NCI-H345 (cell line): ENCODE measurements at regions not wholly inside any gene's neighbourhood (a gene's known extent, or its start where the extent isn't known, plus 50 kb on each side); places are given as distances from the start of the nearest gene placed in this dataset.

ENCODE experiments used
- DNase-seq: peaks from one replicate; lab custom pipeline; 2025; lab: John Stamatoyannopoulos, UW

DNA sequence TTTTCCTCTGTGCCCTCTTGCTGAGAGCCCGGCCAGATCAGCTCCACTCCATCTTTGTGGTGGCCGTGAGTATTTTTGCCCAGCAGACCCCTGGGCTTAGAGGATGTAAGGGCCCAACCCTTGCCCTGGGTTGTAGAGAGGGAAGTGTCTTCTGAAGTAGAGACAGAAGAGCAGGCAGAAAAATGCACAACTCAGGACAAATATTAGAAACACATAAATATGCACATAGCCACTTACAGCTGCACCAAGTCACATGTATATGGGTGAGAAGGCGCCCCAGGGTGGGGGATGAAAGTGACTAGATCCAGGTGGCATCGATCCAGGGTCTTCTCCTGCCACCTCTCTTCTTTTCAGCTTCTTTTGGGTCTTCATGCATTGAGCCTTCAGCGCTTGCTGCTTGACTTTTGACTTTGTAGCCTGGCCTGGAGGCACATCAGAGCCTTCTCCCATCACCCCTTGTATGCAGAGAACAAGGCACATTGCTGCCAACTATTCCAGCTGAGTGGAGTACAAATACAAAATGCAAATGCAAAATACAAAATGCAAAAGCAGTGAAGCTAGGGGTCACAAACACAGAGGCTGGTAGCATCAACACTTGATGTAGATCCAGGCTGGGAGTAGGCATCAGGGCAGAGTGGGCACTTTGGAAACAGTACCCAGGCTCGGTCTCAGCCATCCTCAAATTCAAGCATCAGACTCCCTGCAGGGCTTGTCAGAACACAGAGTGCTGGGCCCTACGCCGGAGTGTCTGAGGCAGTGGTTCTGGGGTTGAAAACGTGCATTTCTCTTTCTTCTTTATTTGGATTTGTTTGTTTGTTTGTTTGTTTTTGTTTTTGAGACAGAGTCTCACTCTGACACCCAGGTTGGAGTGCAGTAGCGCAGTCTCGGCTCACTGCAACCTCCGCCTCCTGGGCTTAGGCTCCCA, 133.0 kb downstream of the ASB7 start:
- no peak for DNase-seq

DNA sequence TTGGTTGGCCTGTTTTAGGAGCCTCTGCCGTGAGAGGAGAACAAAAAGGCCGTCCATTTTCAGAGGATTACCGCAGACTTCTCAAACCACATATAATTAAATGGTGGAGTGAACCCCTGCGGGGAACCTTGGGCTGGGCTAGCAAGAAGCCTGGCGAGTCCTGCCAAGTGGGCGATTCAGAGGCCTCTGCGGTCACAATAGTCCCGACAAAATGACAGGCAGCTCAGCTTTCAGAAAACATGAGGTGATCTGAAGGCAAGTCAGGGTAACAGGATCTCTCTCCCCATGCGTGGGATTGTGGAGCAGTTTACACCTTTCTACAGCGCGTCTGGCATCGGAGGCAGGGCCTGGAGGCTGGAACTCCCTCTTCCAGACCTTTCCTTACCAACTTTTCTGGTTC, 134.8 kb downstream of the ASB7 start:
- no peak for DNase-seq

DNA sequence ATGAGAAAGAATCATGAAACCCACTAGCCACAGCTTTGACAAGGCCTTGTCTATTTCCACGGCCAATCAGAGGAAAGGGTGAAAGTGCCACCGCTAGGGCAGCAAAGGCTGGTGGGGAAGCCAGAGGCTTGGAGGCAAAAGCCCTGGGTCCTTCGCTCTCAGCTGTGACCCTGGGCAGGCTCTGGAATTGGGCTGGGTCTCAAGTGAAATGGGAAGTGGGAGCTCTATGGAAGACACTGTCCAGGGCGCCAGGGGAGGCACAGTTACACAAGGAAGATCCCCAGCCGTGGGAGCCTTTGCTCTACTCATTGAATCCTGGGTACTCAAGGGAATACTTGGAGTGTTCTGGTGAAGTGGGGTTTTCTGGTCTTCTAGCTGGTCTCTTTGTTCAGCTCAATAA, 136.2 kb downstream of the ASB7 start:
- no peak for DNase-seq

DNA sequence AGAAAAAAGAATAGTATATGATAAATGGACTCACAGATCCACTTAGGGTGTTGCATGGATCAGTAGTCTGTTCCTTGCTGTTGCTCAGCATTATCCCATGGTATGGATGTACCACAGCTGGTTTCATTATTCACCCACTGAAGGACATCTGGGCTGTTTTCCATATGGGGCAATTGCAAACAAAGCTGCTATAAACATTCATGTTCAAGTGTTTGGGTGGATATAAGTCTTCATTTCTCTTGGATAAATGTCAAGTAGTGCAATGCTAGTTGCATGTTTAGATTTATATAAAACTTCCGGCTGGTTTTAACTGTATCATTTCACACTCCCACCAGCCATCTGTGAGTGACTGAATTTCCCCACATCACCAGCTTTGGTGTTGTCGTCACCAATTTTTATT, 137.7 kb downstream of the ASB7 start:
- no peak for DNase-seq

DNA sequence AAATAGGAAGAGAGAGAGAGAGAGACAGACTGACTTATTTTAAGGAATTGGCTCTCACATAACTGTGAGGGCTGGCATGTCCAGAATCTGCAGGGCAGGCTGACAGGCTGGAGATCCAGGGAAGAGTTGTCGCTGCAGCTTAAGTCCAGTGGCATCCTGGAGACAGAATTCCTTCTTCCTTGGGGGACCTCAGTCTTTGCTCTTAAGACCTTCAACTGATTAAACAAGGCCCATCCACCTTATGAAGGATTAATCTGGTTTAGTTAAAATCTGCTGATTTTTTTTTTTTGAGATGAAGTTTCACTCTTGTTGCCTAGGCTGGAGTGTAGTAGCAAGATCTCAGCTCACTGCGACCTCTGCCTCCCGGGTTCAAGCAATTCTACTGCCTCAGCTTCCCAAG, 128.0 kb upstream of the ALDH1A3 start:
- no peak for DNase-seq

DNA sequence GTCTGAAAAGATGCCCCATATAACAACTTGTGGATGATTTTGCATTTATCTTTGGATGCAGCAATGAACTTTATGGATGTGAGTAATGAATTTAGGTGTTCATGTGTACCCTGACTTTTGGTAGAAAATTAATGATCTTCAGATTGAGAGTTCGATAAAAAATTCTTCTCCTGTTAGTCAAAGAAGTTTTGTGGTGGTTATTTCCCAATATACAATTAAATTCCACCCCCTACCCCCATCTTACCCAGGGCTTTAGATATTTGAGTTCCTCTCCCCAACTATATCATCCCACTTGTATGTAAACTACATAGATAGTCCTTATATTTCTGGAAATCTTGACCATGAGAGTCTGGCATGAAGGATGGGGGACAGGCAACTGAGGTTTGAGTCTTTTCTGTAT, 126.1 kb upstream of the ALDH1A3 start:
- no peak for DNase-seq

DNA sequence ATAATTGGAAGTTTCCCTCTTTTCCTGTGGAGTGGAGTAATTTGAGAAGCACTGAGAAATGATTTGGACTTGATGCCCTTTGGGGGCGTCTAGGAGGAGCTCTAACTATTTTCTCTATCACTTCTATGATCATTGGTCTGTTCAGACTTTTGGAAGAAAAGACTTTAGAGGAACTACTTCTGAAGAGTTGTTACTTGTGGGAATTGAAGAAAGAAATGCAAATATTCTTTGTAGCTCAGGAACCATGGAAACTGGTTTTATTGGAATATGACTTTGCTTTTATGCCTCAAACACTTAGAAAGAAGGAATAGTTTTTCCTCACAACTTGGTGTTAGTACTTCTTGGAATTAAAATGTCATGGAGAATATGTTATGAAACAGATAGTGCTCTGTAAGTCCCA, 122.0 kb upstream of the ALDH1A3 start:
- no peak for DNase-seq

DNA sequence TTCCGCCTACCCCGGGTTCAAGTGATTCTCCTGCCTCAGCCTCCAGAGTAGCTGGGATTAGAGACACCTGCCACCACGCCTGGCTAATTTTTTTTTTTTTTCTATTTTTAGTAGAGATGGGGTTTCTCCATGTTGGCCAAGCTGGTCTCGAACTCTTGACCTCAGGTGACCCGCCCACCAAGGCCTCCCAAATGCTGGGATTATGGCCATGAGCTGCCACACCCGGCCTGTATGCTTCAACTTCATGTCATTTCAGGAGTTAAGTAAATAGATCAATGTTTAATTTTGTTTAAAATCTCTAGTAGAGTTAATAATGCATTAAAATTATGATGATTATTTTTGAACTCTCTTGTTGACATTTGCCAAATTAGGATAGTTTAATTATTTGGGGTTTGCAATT, 121.1 kb upstream of the ALDH1A3 start:
- no peak for DNase-seq

DNA sequence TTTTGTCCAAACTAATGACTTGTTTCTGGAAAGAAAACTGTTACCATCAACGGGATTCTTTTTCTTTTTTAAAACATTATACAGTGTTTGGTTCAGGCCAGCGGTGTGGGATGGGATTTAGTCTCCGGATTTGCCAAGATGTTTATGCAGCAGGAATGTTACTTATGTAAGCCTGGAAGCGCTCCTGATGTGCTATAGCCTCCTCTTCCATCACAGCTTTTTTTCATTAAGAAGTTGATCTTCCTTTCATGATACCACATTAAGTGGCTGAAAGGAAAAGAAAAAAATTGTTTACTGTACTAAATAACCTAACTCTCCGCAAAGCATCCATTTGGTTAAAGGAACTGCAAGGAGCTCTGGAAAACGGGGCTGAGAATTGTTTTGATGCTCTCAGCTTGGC, 120.5 kb upstream of the ALDH1A3 start:
- DNase-seq = no peak

DNA sequence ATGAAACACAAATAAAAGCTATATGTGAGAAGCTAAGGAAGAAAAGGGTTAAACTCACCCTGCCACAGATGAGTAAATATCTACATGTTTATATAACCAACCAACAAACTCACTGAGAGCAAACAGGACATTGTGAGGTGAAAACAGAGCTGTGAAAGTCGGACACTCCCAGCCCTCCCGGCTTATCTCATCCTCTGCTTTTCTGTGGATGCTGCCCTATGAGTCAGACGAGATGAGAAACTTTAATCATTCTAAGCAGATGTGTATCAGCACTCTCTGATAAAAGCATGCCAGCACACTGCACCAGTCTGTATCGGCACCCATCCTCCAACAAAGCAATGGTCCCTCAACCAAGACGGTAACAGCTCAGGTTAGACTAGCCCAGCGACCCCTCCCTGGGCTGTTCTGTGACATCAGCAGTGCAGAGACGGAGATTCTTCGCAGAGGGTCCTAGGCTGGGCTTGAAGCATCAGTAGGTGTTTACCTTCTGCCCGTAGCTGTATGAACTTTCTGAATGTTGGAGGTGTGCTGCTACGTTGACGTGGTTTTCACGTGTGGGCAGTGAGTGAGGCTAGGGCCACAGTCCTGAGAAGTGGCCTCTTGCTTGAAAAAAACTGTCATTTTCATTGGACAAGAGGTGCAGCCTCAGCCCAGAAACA, 119.8 kb upstream of the ALDH1A3 start:
- no peak for DNase-seq

DNA sequence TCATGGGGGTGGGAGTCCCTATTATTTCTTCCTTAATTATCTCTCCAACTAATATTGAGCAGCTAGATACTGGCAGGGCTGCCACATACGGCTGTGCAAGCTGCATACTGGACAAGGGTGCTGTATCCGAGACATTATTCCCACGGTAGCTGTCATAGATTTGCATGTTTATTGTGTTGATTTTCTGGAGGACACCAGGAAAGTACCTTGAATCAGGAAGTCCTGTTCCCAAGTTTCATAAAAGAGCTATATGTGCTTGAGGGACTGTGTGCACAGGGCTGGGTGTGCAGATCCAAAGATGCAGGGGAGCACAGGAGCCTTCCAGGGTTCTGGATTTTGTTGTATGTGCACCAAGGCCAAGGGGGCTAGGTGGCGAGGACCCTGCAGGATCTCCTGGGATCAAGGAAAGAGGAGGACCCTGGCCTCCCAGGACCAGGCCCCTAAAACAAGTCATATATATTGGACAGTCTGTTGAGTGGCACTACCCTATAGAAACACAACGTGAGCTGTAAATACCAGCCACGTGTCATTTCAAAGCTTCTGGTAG, 119.2 kb upstream of the ALDH1A3 start:
- DNase-seq = no peak

DNA sequence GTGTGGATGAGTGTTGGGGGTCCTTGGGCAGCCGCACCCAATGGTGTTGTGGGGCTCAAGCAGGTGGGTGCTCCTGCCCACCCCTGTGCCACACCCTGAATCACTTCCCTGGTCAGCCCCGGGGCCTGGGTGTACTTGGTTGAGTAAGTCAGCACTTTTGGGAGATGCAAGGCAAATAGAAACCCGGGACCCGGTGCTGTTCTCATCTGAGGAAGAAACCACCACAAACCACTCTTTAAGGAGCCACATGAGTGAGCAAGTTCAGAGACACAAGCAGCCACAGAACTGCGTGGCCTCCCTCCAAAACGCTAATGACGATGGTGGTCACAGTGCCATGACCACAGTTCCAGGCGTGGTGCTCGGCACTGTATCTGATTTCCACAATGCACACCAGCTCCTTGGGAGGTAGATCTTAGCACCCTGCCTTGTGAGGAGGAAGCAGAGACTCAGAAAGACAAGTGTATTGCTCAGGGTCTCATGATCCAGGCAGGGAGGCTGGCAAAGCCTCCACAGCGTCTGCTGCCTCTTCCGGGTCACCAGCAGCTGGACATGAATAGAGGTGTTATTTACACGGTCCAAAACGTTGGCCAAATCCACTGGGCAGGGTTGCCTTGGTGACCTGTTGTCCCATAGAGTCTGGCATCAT, 118.2 kb upstream of the ALDH1A3 start:
- no peak for DNase-seq

DNA sequence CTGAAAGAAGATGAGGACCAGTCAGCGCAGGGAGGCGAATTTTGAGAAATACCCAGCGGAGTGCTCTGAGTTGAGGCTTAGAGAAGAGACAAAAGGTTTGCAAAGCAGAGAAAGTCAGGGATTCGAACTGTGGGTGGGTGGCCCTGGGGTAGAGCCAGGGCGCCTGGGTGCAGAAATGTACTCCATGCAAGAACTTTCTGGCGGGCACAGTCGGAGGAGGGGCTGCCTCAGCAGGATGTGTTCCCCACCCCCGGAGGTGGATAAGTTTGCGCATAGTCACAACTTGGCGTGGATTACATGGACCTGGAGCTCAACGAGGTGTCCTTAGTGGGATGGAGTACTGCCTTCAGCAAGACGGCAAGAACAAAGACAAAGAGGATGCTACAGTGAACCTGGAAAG, 117.3 kb upstream of the ALDH1A3 start:
- no peak for DNase-seq

DNA sequence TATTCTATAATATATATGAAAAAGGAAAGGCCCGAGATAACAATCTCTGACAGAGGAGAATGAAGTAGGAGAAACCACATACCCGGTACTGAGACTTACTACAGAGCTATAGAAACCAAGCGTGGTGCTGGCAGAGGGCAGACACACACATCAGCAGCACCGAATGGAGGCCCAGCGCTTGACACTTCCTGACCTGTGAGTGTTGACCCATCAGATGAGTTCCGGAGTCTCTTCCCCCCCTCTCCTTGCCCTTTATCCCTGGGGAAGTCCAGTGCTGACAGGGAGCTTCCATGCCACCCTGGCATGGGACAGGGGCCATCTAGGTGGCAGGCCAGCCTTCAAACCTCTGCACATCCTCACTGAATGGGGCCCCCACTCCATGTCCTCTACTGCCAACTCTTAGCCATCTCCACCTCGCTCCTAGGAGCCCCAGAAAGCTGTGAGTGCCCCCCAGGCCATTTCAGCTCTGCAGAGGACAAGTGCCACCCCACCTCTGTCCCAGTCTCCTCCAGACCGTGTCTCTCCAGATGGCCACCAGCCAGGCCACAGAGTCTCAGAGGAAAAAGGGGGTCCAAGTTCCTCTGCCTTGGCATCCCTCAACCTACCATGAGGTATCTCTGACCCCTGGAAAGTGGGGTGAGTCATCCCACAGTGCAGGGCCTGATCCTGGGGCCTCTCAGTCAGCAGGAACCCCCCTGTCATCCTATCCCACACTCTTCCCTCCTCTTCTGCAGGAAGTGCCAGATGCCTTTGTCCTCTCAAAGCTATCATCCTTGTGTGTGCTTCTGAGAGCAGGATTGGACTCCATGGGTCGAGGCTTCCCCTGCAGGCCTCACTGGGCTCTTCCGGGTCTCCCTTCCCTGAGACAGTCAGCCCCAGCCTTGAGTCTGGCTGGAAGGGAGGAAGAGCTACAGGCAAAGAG, 116.5 kb upstream of the ALDH1A3 start:
- DNase-seq = no peak

DNA sequence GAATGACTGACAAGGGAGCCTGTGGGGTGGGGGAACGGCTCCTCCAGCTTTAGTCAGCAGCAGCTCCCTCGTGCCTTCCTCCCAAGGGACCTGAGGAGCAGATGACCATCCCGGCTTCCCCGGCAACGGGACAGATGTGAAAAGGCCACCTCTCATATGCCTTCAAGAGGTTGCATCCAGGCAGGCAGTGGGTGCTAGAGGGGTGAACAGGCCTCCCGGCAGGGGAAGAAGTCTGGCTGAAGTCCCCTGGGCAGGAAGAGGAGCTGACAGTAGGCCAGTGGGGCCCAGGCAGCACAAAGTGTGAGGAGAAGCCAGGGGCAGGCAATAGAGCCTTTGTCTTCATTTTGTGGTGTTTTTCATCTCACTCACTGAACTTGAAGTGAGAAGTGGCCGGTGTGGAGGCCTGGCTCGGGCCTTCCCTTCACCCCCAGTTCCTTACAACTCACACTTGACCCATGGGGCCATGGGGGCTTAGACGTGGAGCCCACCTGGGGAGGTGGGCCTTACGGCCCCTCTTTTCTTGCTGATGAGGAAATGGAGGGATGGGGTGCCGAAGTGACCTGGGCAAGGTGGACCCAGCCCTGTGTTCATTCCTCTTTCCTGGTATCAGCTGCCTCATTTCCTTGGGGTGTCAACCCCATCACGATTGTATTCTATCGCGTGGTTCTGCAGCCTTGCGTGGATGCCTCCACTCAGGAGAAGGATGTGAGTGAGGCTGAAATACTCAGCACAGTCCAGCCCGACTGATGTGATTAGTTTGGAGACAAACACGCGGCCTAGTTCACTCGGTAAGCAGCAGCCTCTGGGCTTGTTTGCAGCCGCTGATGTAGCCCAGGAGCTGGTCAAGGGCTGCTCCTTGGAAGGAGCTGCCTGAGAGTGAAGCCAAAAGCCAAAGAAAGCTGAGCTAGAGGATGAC, 115.5 kb upstream of the ALDH1A3 start:
- no peak for DNase-seq

DNA sequence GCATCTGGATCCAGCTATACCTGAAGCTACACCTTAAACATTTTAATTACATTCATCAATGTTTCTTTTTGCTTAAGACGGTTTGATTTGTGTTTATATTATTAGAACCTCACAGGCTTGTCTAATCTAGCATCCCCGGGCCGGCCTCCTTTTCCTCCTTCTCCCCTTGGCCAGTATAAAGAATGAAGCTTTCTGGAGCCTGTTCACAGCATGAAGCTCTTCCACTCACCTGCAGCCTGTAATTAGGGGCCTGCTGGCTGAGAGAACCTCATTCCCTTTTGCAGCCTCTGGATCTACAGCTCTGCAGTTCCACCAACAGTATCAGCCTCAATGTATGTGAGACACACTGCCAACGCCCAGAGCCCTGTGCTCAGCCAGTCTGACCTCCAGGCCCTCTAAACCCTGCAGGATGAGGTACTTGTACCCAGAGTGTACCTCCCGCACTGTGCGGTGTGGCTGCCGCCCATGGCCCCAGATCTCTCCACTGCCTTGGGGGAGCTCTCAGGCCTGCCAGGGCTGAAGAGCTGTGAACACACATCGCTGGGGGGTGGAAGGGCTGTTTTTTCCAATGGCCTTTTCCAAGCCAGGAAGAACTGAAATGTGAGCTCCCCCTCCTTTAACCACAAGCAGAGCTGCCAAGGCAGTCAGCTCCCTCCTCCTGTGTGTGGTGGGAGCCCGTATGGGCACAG, 114.7 kb upstream of the ALDH1A3 start:
- no peak for DNase-seq

DNA sequence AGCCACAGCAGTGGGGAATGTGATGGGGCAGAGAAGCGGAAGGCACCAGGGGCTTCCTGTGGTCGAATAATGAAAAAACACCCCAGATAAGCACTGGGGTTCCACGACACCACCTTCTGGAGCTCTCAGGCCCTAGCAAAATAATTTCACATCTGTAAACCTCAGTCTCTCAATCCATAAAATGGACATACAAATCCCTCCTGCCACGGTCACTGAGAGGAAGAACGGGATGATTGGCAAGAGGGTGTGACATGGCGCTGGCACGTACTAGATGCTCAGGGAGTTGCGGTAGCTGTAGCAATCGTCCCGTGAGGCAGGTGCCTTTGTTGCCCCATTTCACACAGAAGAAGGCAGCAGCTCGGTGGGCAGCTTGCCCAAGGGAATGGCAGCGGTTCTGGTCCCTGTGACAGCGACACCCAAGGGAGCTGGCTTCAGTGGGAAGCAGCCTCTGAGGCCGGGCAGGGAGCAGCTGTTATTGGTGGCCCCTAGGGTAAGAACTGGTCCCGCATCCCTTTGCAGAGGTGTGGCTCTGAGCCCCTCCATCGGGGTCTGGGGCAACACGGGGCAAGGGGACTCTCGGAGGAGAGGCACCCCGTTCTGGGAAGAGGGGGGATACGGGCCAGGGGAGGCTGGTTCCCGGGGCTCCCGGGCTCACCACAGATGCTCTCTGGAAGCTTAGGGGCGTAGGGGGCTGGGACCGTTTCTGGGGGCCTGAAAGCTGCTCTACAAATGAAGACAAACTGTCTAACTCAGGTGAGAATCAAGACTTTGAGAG, 114.0 kb upstream of the ALDH1A3 start:
- no peak for DNase-seq

DNA sequence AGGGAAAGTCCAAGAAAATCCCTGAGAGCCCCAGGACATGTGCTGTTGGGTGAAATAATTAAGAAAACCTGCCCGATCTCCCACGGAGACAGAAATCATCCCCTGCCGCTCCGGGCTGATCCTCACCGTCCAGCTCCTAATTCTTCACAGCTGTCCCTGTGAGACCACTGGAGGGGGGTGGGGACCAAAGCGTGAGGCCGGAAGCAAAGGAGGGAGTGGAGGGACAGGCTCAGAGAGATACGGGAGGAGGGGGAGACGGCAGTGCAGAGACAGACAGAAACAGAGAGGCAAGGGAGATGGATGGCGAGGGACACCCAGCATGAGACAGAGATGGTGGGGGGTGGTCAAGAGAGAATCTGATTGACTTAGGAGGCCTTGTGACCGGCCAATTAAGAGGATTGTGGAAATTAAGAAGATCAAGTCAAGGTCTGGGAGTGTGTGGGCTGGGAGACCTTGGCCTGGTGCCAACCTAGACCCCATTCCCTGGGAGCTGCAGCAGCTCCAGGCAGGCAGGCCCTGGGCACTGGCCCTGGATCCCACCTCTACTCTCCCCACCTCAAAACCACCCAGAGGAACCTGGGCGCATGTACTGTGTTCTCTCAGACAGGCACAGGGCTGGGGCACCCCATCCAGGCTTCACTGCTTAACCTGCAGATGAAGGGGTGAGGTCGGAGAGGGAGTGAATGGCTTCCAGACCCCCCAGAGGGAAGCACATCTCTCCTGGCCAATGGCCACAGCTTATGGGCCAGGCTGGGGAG, 113.2 kb upstream of the ALDH1A3 start:
- DNase-seq = no peak
